K562 (cell line): ENCODE measurements at regions not wholly inside any gene's neighbourhood (a gene's known extent, or its start where the extent isn't known, plus 50 kb on each side); places are given as distances from the start of the nearest gene placed in this dataset.

ENCODE experiments used
- ATAC-seq: fragments of 200-7000 bp; cut with Tn5 transposase; 3 replicates; pipeline ENCODE4 v1.9.1; 2020; ENCODE audit warnings: moderate library complexity
- BruUV-seq: library from RNA; stranded (reverse); fragments of 400-500 nt; replicated peaks from 2 replicates; lab custom pipeline; 2021; lab: Mats Ljungman, UMichigan
- CTCF ChIA-PET: fragments of 300-600 bp; formaldehyde crosslinking; extraction: SDS; loops from one replicate; lab custom pipeline; 2021; ENCODE audit warnings: low intra/inter-chr PET ratio; lab: Yijun Ruan, JAX
- POLR2A ChIA-PET: fragments of 300-600, 350-650 bp; sonication (Branson Sonifier 250); formaldehyde crosslinking; extraction: SDS; loops from one replicate; lab custom pipeline; 2021; ENCODE audit warnings: antibody characterized with exemption, inconsistent platforms; lab: Yijun Ruan, JAX
- DNase-seq, 4 experiments: peaks; one replicate each; pipeline versions ENCODE4 v3.0.0 to v3.0.0-alpha.2; 2011 to 2018; ENCODE audit warnings: low spot score in 3 of 4, mixed read lengths in 3 of 4; ENCODE audit errors: extremely low read depth in 1 of 4
- FAIRE-seq: peaks from 2 replicates; lab custom pipeline; 2011; peaks lifted over from hg19 to GRCh38; lab: Jason Lieb, UNC
- H2AFZ ChIP-seq: 2 replicates; pipeline ENCODE4 v1.6.0; 2011; ENCODE audit warnings: low read depth, low read length, control low read depth, inconsistent platforms
- H3K27ac ChIP-seq: fragments of 200-600 bp; 3 replicates; pipeline ENCODE4 v1.8.0; 2011; ENCODE audit warnings: low read depth, mild to moderate bottlenecking, control low read depth, inconsistent platforms, low read length, moderate library complexity, mixed read lengths; ENCODE audit errors: extremely low read depth
- H3K27me3 ChIP-seq, 2 experiments: fragments of 300-600 bp in 1 of 2; 2 replicates in 1 of 2; 3 replicates in 1 of 2; pipeline versions ENCODE4 v1.6.0 to v1.8.0; 2011; ENCODE audit warnings: inconsistent platforms in 2 of 2, low read length in 2 of 2, mild to moderate bottlenecking in 1 of 2, mixed read lengths in 1 of 2, moderate library complexity in 1 of 2; ENCODE audit not compliant: control insufficient read depth in 2 of 2, insufficient read depth in 2 of 2
- H3K36me3 ChIP-seq: fragments of 300-600 bp; 3 replicates; pipeline ENCODE4 v1.8.0; 2011; ENCODE audit warnings: mild to moderate bottlenecking, low read length, inconsistent platforms; ENCODE audit not compliant: control insufficient read depth, insufficient read depth
- H3K4me1 ChIP-seq, 2 experiments: fragments of 200-600 bp in 1 of 2; replicated peaks in 1 of 2; 2 replicates in 1 of 2; 3 replicates in 1 of 2; pipeline versions ENCODE4 v1.5.1 to v1.8.0; 2011; ENCODE audit warnings: inconsistent platforms in 2 of 2, low read length in 2 of 2, mild to moderate bottlenecking in 1 of 2, mixed read lengths in 1 of 2, moderate library complexity in 1 of 2; ENCODE audit not compliant: control insufficient read depth in 2 of 2, insufficient read depth in 2 of 2
- H3K4me2 ChIP-seq: 2 replicates; pipeline ENCODE4 v1.6.1; 2011; ENCODE audit warnings: low read length, control low read depth, inconsistent platforms, mixed read lengths; ENCODE audit not compliant: insufficient read depth
- H3K4me3 ChIP-seq: fragments of 200-600 bp; sonication (generic), shearing (Covaris generic); 2 replicates; pipeline ENCODE4 v1.5.1; 2016; ENCODE audit warnings: control low read depth, inconsistent platforms
- H3K79me2 ChIP-seq: fragments of 200-600 bp; 3 replicates; pipeline ENCODE4 v1.8.0; 2011; ENCODE audit warnings: low read length, inconsistent platforms; ENCODE audit not compliant: control insufficient read depth, insufficient read depth
- H3K9ac ChIP-seq, 2 experiments: 2 replicates each; pipeline versions ENCODE4 v1.6.0 to v1.6.1; 2011; ENCODE audit warnings: low read depth in 2 of 2, low read length in 2 of 2, control low read depth in 1 of 2, inconsistent platforms in 1 of 2, mild to moderate bottlenecking in 1 of 2, mixed read lengths in 1 of 2; ENCODE audit not compliant: insufficient read depth in 1 of 2
- H3K9me1 ChIP-seq: one replicate; pipeline ENCODE4 v1.6.0; 2011; ENCODE audit warnings: inconsistent platforms, mild to moderate bottlenecking, low read length, moderate library complexity; ENCODE audit not compliant: control insufficient read depth, insufficient read depth
- H3K9me3 ChIP-seq: replicated peaks from 2 replicates; pipeline ENCODE4 v1.5.1; 2011; ENCODE audit warnings: low read depth, low read length, inconsistent platforms; ENCODE audit not compliant: control insufficient read depth, insufficient read depth
- H4K20me1 ChIP-seq: replicated peaks from 2 replicates; pipeline ENCODE4 v1.6.1; 2011; ENCODE audit warnings: low read length, inconsistent platforms, mixed read lengths; ENCODE audit not compliant: control insufficient read depth, insufficient read depth
- ARHGAP35 ChIP-seq: fragments of 450-650 bp; IDR thresholded peaks from 2 replicates; pipeline ENCODE4 v1.6.1; 2018; ENCODE audit not compliant: partially characterized antibody
- CBX2 ChIP-seq: fragments of 200-600 bp; sonication (generic); IDR thresholded peaks from one replicate; pipeline ENCODE4 v1.6.1; 2012; ENCODE audit warnings: mild to moderate bottlenecking, low read length, inconsistent platforms; ENCODE audit not compliant: insufficient read depth, poor library complexity, severe bottlenecking
- CTCFL ChIP-seq: IDR thresholded peaks from 2 replicates; pipeline ENCODE4 v1.6.1; 2011; ENCODE audit warnings: borderline replicate concordance, low read depth, mild to moderate bottlenecking, moderate library complexity, low read length; ENCODE audit not compliant: insufficient read depth, poor library complexity, severe bottlenecking
- DLX4 ChIP-seq: fragments of 250-450 bp; sonication (Bioruptor Pico); IDR thresholded peaks from 2 replicates; pipeline ENCODE4 v1.6.1; 2021; ENCODE audit warnings: mild to moderate bottlenecking
- HES1 ChIP-seq: fragments of 450-650 bp; IDR thresholded peaks from 2 replicates; pipeline ENCODE4 v1.6.1; 2016; ENCODE audit warnings: low read depth, mild to moderate bottlenecking, moderate library complexity
- HNRNPLL ChIP-seq: fragments of 200-400 bp; formaldehyde crosslinking; IDR thresholded peaks from 2 replicates; pipeline ENCODE4 v1.6.1; 2017; ENCODE audit warnings: low read length, low read depth, mild to moderate bottlenecking; ENCODE audit not compliant: poor library complexity, severe bottlenecking
- MTA1 ChIP-seq: fragments of 450-650 bp; IDR thresholded peaks from 2 replicates; pipeline ENCODE4 v1.6.1; 2017; ENCODE audit warnings: borderline replicate concordance
- POLR2H ChIP-seq: IDR thresholded peaks from 2 replicates; pipeline ENCODE4 v1.6.1; 2016; ENCODE audit warnings: missing genetic modification characterization, low read depth, mild to moderate bottlenecking, control low read depth, missing compliant biosample characterization, moderate library complexity
- SFPQ ChIP-seq: fragments of 200-400 bp; formaldehyde crosslinking; IDR thresholded peaks from 2 replicates; pipeline ENCODE4 v1.6.1; 2017; ENCODE audit warnings: mild to moderate bottlenecking, low read depth, low read length, moderate library complexity
- SNRNP70 ChIP-seq: fragments of 200-400 bp; formaldehyde crosslinking; optimal IDR thresholded peaks from 2 replicates; pipeline ENCODE3; 2017; ENCODE audit warnings: low read depth, low read length
- TCF3 ChIP-seq: sonication (generic); formaldehyde crosslinking; IDR thresholded peaks from 2 replicates; pipeline ENCODE4 v1.4.0; 2020; ENCODE audit warnings: mild to moderate bottlenecking, missing genetic modification reagents
- ZBTB11 ChIP-seq, 3 experiments: fragments of 200-800 bp in 1 of 3; fragments of 250-450 bp in 1 of 3; fragments of 450-650 bp in 1 of 3; sonication (Bioruptor Pico) in 1 of 3; sonication (Bioruptor generic) in 1 of 3; formaldehyde crosslinking in 1 of 3; IDR thresholded peaks; 2 replicates each; pipeline versions ENCODE4 v1.6.1 to v1.8.0; 2016 to 2022; ENCODE audit warnings: mild to moderate bottlenecking in 2 of 3, missing genetic modification characterization in 2 of 3, missing compliant biosample characterization in 1 of 3, moderate library complexity in 1 of 3
- ZNF217 ChIP-seq: sonication (generic); formaldehyde crosslinking; IDR thresholded peaks from 2 replicates; pipeline ENCODE4 v1.8.0; 2022; ENCODE audit warnings: mild to moderate bottlenecking, missing genetic modification reagents
- WGBS: fragments of 100-300 bp; shearing (Covaris generic); methylation state at CpG from one replicate; pipeline ENCODE4 v1.1.6; 2016; ENCODE audit warnings: low coverage, mixed read lengths; ENCODE audit not compliant: insufficient coverage; ENCODE audit errors: missing lambda C conversion rate; 5-methylcytosine and 5-hydroxymethylcytosine counted together
- in situ Hi-C: fragments of 300-500 bp; cut with MboI; formaldehyde crosslinking; loops from 4 replicates; pipeline ENCODE4 v1.15.0; 2018; ENCODE audit warnings: inconsistent platforms, mixed read lengths
- intact Hi-C: fragments of 100-400 bp; cut with micrococcal nuclease; formaldehyde crosslinking; loops from 2 replicates; pipeline ENCODE4 v1.14.2; 2022

GRCh38 chr5:165108809-165109208 is 1603.4 kb downstream of the MAT2B start:
- in situ Hi-C loops: no loop called here
- Histone ChIP-seq H3K79me2 (no peaks in the 10 kb centered on the region), H3K9me3 (no peaks in the 10 kb centered on the region), H3K27ac (no peak overlapping the region), H2AFZ (no peak overlapping the region), H3K4me2 (no peak overlapping the region), H3K36me3 (no peaks in the 10 kb centered on the region), H3K9me1 (no peaks in the 10 kb centered on the region), H3K4me3 (no peak overlapping the region), H3K27me3 (no peaks in the 10 kb centered on the region), H3K4me1 (no peaks in the 10 kb centered on the region), H4K20me1 (no peaks in the 10 kb centered on the region), H3K9ac (no peak overlapping the region)
- no peak for FAIRE-seq
- CTCF ChIA-PET: no interaction called here
- BruUV-seq: no TSS peak
- POLR2A ChIA-PET: no interaction called here
- no peak for ATAC-seq
- DNase-seq: no peak
- intact Hi-C loops: no loop called here
- WGBS: 0% methylated on average over 3 of the region's 3 CpGs
- no peak for TF ChIP-seq MTA1
- TF ChIP-seq CBX2: no peak
- TF ChIP-seq SNRNP70: no peak
- TF ChIP-seq HNRNPLL: no peak
- TF ChIP-seq TCF3 (CRISPR knock-in tag): no peak
- no peak for TF ChIP-seq SFPQ
- TF ChIP-seq CTCFL: no peak
- no peak for TF ChIP-seq ARHGAP35
- no peak for TF ChIP-seq ZNF217 (CRISPR knock-in tag)
- no peak for TF ChIP-seq POLR2H (tag)
- no peak for TF ChIP-seq ZBTB11 (CRISPR knock-in tag; IDR thresholded peaks at IDR 0.05)
- no peak for TF ChIP-seq DLX4
- TF ChIP-seq HES1: no peak
